RKO (cell line): ENCODE measurements at regions not wholly inside any gene's neighbourhood (a gene's known extent, or its start where the extent isn't known, plus 50 kb on each side); places are given as distances from the start of the nearest gene placed in this dataset.

Experiments
- DNase-seq: peaks from one replicate; pipeline ENCODE4 v3.0.0-alpha.2; 2016; ENCODE audit warnings: low spot score

- peak; percentile 11 for DNase-seq
Observed at GRCh38 chr1:30034627-30035521, 688.5 kb downstream of the MATN1 start.

- no peak for DNase-seq
Observed at GRCh38 chr1:30034105-30034626, 689.2 kb downstream of the MATN1 start.

GRCh38 chr1:30033256-30034104 is 689.9 kb downstream of the MATN1 start:
- no peak for DNase-seq

GRCh38 chr1:30032302-30032701 is 691.1 kb downstream of the MATN1 start:
- no peak for DNase-seq

GRCh38 chr1:30029677-30030076 is 693.7 kb downstream of the MATN1 start:
- no peak for DNase-seq

- DNase-seq = no peak
Observed at GRCh38 chr1:30028939-30029338, 694.4 kb downstream of the MATN1 start.

- DNase-seq = no peak
Observed at GRCh38 chr1:30028283-30028682, 695.1 kb downstream of the MATN1 start.

GRCh38 chr1:30027247-30027646 is 696.1 kb downstream of the MATN1 start:
- no peak for DNase-seq

- DNase-seq = no peak
Observed at GRCh38 chr1:30024411-30025195, 698.8 kb downstream of the MATN1 start.

GRCh38 chr1:30023339-30024022 is 699.9 kb downstream of the MATN1 start:
- DNase-seq = no peak

GRCh38 chr1:30014031-30014430 is 709.4 kb downstream of the MATN1 start:
- DNase-seq = no peak

- DNase-seq = no peak
Observed at GRCh38 chr1:30012455-30013440, 710.6 kb downstream of the MATN1 start.

- no peak for DNase-seq
Observed at GRCh38 chr1:30011970-30012369, 711.4 kb downstream of the MATN1 start.

GRCh38 chr1:30010506-30011106 is 712.8 kb downstream of the MATN1 start:
- DNase-seq = no peak

- DNase-seq = no peak
Observed at GRCh38 chr1:30009720-30010119, 713.7 kb downstream of the MATN1 start.

- DNase-seq = peak; percentile 18
Observed at GRCh38 chr1:30008998-30009657, 714.3 kb downstream of the MATN1 start.

- no peak for DNase-seq
Observed at GRCh38 chr1:30008372-30008997, 714.9 kb downstream of the MATN1 start.

- no peak for DNase-seq
Observed at GRCh38 chr1:30005972-30006619, 717.3 kb downstream of the MATN1 start.
